ENCODE measurements at regions not wholly inside any gene's neighbourhood (a gene's known extent, or its start where the extent isn't known, plus 50 kb on each side); places are given as distances from the start of the nearest gene placed in this dataset.
"Not testable (repeated sequence)": the region's sequence is repeated elsewhere in the genome, so short reads cannot be mapped to it uniquely, and the experiment has no call there.

- WGBS, 2 experiments (ENCODE audit: insufficient coverage in 1 of 2, insufficient read length in 1 of 2) = 86 to 91% methylated on average over 1 to 4 of the region's 4 CpGs
- Mint-ChIP-seq H3K27me3 (ENCODE audit: insufficient read depth) (no peaks in the 10 kb centered on the region), H3K9me3 (peaks cover 26% of the 10 kb centered on the region), H3K36me3 (ENCODE audit: low read depth) (no peaks in the 10 kb centered on the region), H3K27ac (no peak overlapping the region), H3K4me3 (no peak overlapping the region), H3K4me1 (no peaks in the 10 kb centered on the region)
- Histone ChIP-seq H3K9me3 (ENCODE audit: control insufficient read depth, low read length) (no peaks in the 10 kb centered on the region), H3K36me3 (ENCODE audit: control insufficient read depth, insufficient read depth, low read length) (no peaks in the 10 kb centered on the region), H3K9ac (ENCODE audit: extremely low read depth, low read length, poor library complexity, severe bottlenecking) (no peak overlapping the region), H3K27ac (ENCODE audit: low read depth, low read length) (no peak overlapping the region), H3K4me3 (ENCODE audit: low read length) (no peak overlapping the region), H3K4me1 (ENCODE audit: control insufficient read depth, insufficient read depth, low read length) (no peaks in the 10 kb centered on the region), H3K27me3 (ENCODE audit: control insufficient read depth, insufficient read depth, low read length, poor library complexity, severe bottlenecking) (no peaks in the 10 kb centered on the region)
- DNase-seq = no peak
- no peak for TF ChIP-seq CTCF (conservative IDR thresholded peaks at IDR 0.05)
Measured at GRCh38 chrX:136950211-136950610, 69.7 kb upstream of the RBMX start.

- Histone ChIP-seq H3K9ac (ENCODE audit: extremely low read depth, low read length, poor library complexity, severe bottlenecking) (no peak overlapping the region), H3K36me3 (ENCODE audit: control insufficient read depth, insufficient read depth, low read length) (no peaks in the 10 kb centered on the region), H3K9me3 (ENCODE audit: control insufficient read depth, low read length) (no peaks in the 10 kb centered on the region), H3K27ac (ENCODE audit: low read depth, low read length) (no peak overlapping the region), H3K4me3 (ENCODE audit: low read length) (no peak overlapping the region), H3K4me1 (ENCODE audit: control insufficient read depth, insufficient read depth, low read length) (no peaks in the 10 kb centered on the region), H3K27me3 (ENCODE audit: control insufficient read depth, insufficient read depth, low read length, poor library complexity, severe bottlenecking) (no peaks in the 10 kb centered on the region)
- Mint-ChIP-seq H3K27ac (no peak overlapping the region), H3K27me3 (ENCODE audit: insufficient read depth) (no peaks in the 10 kb centered on the region), H3K4me1 (no peaks in the 10 kb centered on the region), H3K9me3 (peaks cover 29% of the 10 kb centered on the region), H3K36me3 (ENCODE audit: low read depth) (peaks cover 13% of the 10 kb centered on the region), H3K4me3 (no peak overlapping the region)
- no peak for TF ChIP-seq CTCF (conservative IDR thresholded peaks at IDR 0.05)
- 85 to 96% methylated on average over 5 to 8 of the region's 9 CpGs for WGBS, 2 experiments (ENCODE audit: insufficient coverage in 1 of 2, insufficient read length in 1 of 2)
- DNase-seq = no peak
Measured at GRCh38 chrX:136941396-136942337, 61.1 kb upstream of the RBMX start.

- peaks cover 61% of the 10 kb centered on the region for H3K9me3 Mint-ChIP-seq
- no peak overlapping the region for H3K27ac ChIP-seq (ENCODE audit: low read depth, low read length)
Measured at GRCh38 chrX:136936183-136936549, 55.6 kb upstream of the RBMX start.

GRCh38 chrX:136935533-136936182 is 55.1 kb upstream of the RBMX start:
- peaks cover 63% of the 10 kb centered on the region for H3K9me3 Mint-ChIP-seq

More at GRCh38 chrX:136936183-136936549, 55.6 kb upstream of the RBMX start:
- no peaks in the 10 kb centered on the region for H3K27me3 Mint-ChIP-seq (ENCODE audit: insufficient read depth)
- Histone ChIP-seq H3K36me3 (ENCODE audit: control insufficient read depth, insufficient read depth, low read length) (no peaks in the 10 kb centered on the region), H3K4me3 (ENCODE audit: low read length) (no peak overlapping the region), H3K4me1 (ENCODE audit: control insufficient read depth, insufficient read depth, low read length) (no peaks in the 10 kb centered on the region), H3K9me3 (ENCODE audit: control insufficient read depth, low read length) (no peaks in the 10 kb centered on the region), H3K27me3 (ENCODE audit: control insufficient read depth, insufficient read depth, low read length, poor library complexity, severe bottlenecking) (no peaks in the 10 kb centered on the region), H3K9ac (ENCODE audit: extremely low read depth, low read length, poor library complexity, severe bottlenecking) (no peak overlapping the region)
- no peak overlapping the region for H3K27ac Mint-ChIP-seq
- WGBS, 2 experiments (ENCODE audit: insufficient coverage in 1 of 2, insufficient read length in 1 of 2) = 100% methylated on average over 1 of the region's 2 CpGs; no CpG with 5 or more reads in 1 of the 2 experiments
- no peak for DNase-seq
- no peak overlapping the region for H3K4me3 Mint-ChIP-seq
- peaks cover 30% of the 10 kb centered on the region for H3K36me3 Mint-ChIP-seq (ENCODE audit: low read depth)
- TF ChIP-seq CTCF (conservative IDR thresholded peaks at IDR 0.05) = no peak
- H3K4me1 Mint-ChIP-seq = peaks cover 13% of the 10 kb centered on the region

GRCh38 chrX:136934652-136935051 is 54.1 kb upstream of the RBMX start:
- not testable (repeated sequence) for H3K36me3 ChIP-seq (ENCODE audit: control insufficient read depth, insufficient read depth, low read length); H3K4me3 ChIP-seq (ENCODE audit: low read length); H3K27ac Mint-ChIP-seq; H3K27me3 ChIP-seq (ENCODE audit: control insufficient read depth, insufficient read depth, low read length, poor library complexity, severe bottlenecking); H3K27ac ChIP-seq (ENCODE audit: low read depth, low read length); DNase-seq; H3K9ac ChIP-seq (ENCODE audit: extremely low read depth, low read length, poor library complexity, severe bottlenecking); H3K27me3 Mint-ChIP-seq (ENCODE audit: insufficient read depth); H3K4me1 ChIP-seq (ENCODE audit: control insufficient read depth, insufficient read depth, low read length); H3K9me3 ChIP-seq (ENCODE audit: control insufficient read depth, low read length); H3K4me3 Mint-ChIP-seq
- 88% methylated on average over 8 of the region's 8 CpGs; no CpG with 5 or more reads in 1 of the 2 experiments for WGBS, 2 experiments (ENCODE audit: insufficient coverage in 1 of 2, insufficient read length in 1 of 2)
- peaks cover 68% of the 10 kb centered on the region for H3K9me3 Mint-ChIP-seq
- H3K4me1 Mint-ChIP-seq = peaks cover 13% of the 10 kb centered on the region
- H3K36me3 Mint-ChIP-seq (ENCODE audit: low read depth) = peaks cover 33% of the 10 kb centered on the region

More at GRCh38 chrX:136935533-136936182, 55.1 kb upstream of the RBMX start:
- H3K9me3 ChIP-seq (ENCODE audit: control insufficient read depth, low read length); H3K27ac Mint-ChIP-seq; H3K4me1 ChIP-seq (ENCODE audit: control insufficient read depth, insufficient read depth, low read length); H3K36me3 ChIP-seq (ENCODE audit: control insufficient read depth, insufficient read depth, low read length); H3K4me3 ChIP-seq (ENCODE audit: low read length); DNase-seq; H3K27ac ChIP-seq (ENCODE audit: low read depth, low read length); H3K9ac ChIP-seq (ENCODE audit: extremely low read depth, low read length, poor library complexity, severe bottlenecking); H3K27me3 ChIP-seq (ENCODE audit: control insufficient read depth, insufficient read depth, low read length, poor library complexity, severe bottlenecking); H3K27me3 Mint-ChIP-seq (ENCODE audit: insufficient read depth); H3K4me3 Mint-ChIP-seq: not testable (repeated sequence)
- WGBS, 2 experiments (ENCODE audit: insufficient coverage in 1 of 2, insufficient read length in 1 of 2) = 94 to 100% methylated on average over 9 to 16 of the region's 16 CpGs
- Mint-ChIP-seq H3K4me1 (peaks cover 13% of the 10 kb centered on the region), H3K36me3 (ENCODE audit: low read depth) (peaks cover 35% of the 10 kb centered on the region)

All from endodermal cell (in vitro differentiated cells).